Suprapubic skin (tissue), 4 donors: ENCODE measurements at regions not wholly inside any gene's neighbourhood (a gene's known extent, or its start where the extent isn't known, plus 50 kb on each side); places are given as distances from the start of the nearest gene placed in this dataset.

Experiments used
- CTCF ChIP-seq, 2 donors: fragments of 200-600 bp in 1 of 2; fragments of 450-650 bp in 1 of 2; sonication (generic) in 1 of 2; IDR thresholded peaks; one replicate each; pipeline ENCODE4 v1.5.1; 2016 to 2019; ENCODE audit warnings: antibody characterized with exemption in 2 of 2, mild to moderate bottlenecking in 1 of 2, moderate library complexity in 1 of 2
- POLR2A ChIP-seq, 2 donors: fragments of 450-650 bp; IDR thresholded peaks; one replicate each; pipeline ENCODE4 v1.6.1; 2017; ENCODE audit warnings: antibody characterized with exemption in 2 of 2, mild to moderate bottlenecking in 2 of 2, moderate library complexity in 2 of 2
- POLR2AphosphoS5 ChIP-seq, 3 donors: sonication (generic); formaldehyde crosslinking; IDR thresholded peaks; one replicate each; pipeline ENCODE4 v1.6.1; 2017; ENCODE audit warnings: antibody characterized with exemption in 3 of 3

GRCh38 chr3:87792534-87793336 is 266.1 kb downstream of the CGGBP1 start, which contains the start of gene HTR1F:
- no peak for TF ChIP-seq POLR2A (IDR thresholded peaks at IDR 0.05)
- no peak for TF ChIP-seq POLR2AphosphoS5 (IDR thresholded peaks at IDR 0.05)
- TF ChIP-seq CTCF (IDR thresholded peaks at IDR 0.05): no peak
